ENCODE measurements at regions not wholly inside any gene's neighbourhood (a gene's known extent, or its start where the extent isn't known, plus 50 kb on each side); places are given as distances from the start of the nearest gene placed in this dataset.
A peak's percentile ranks its signal among the peaks of the same experiment; 100 is the strongest.
"Not testable (repeated sequence)": the region's sequence is repeated elsewhere in the genome, so short reads cannot be mapped to it uniquely, and the experiment has no call there.

DNA sequence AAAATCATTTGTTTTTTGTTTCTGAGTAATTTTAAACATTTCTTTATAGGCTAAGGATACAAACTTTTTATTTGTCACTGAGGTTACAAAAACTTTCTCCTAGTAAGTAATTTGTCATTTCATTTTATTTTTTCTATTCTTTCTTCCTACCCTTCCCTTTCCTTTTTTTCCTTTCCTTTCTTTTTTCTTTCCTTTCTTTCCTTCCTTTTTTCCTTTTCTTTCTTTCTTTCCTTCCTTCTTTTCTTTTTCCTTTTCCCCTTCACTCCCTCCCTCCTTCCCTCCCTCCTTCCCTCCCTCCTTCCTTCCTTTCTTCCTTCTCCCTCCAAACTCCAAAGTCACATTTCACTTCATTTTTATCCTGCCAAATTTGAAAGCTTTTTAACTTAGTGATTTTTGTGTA, 115.1 kb upstream of the FAN1 start:
- peaks cover 0 to 4% (median 0%) of the 10 kb centered on the region in 4 donors for H3K4me1 ChIP-seq
- TF ChIP-seq, protein P1, sequence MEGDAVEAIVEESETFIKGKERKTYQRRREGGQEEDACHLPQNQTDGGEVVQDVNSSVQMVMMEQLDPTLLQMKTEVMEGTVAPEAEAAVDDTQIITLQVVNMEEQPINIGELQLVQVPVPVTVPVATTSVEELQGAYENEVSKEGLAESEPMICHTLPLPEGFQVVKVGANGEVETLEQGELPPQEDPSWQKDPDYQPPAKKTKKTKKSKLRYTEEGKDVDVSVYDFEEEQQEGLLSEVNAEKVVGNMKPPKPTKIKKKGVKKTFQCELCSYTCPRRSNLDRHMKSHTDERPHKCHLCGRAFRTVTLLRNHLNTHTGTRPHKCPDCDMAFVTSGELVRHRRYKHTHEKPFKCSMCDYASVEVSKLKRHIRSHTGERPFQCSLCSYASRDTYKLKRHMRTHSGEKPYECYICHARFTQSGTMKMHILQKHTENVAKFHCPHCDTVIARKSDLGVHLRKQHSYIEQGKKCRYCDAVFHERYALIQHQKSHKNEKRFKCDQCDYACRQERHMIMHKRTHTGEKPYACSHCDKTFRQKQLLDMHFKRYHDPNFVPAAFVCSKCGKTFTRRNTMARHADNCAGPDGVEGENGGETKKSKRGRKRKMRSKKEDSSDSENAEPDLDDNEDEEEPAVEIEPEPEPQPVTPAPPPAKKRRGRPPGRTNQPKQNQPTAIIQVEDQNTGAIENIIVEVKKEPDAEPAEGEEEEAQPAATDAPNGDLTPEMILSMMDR (IDR thresholded peaks at IDR 0.05) = no peak
- TF ChIP-seq POLR2AphosphoS5 (IDR thresholded peaks at IDR 0.05) (no peak), EP300 (IDR thresholded peaks at IDR 0.05) (no peak), POLR2A (IDR thresholded peaks at IDR 0.05) (no peak)
- H3K4me3 ChIP-seq = no peak overlapping the region
- H3K36me3 ChIP-seq = no peaks in the 10 kb centered on the region
- no peak for DNase-seq
- H3K27me3 ChIP-seq = peaks cover 0 to 7% (median 0%) of the 10 kb centered on the region in 3 donors
- no peak overlapping the region for H3K27ac ChIP-seq
- intact Hi-C loops (cut with DNase I; ENCODE audit: low total_unique reads) = no loop called here
- no peaks in the 10 kb centered on the region for H3K9me3 ChIP-seq

DNA sequence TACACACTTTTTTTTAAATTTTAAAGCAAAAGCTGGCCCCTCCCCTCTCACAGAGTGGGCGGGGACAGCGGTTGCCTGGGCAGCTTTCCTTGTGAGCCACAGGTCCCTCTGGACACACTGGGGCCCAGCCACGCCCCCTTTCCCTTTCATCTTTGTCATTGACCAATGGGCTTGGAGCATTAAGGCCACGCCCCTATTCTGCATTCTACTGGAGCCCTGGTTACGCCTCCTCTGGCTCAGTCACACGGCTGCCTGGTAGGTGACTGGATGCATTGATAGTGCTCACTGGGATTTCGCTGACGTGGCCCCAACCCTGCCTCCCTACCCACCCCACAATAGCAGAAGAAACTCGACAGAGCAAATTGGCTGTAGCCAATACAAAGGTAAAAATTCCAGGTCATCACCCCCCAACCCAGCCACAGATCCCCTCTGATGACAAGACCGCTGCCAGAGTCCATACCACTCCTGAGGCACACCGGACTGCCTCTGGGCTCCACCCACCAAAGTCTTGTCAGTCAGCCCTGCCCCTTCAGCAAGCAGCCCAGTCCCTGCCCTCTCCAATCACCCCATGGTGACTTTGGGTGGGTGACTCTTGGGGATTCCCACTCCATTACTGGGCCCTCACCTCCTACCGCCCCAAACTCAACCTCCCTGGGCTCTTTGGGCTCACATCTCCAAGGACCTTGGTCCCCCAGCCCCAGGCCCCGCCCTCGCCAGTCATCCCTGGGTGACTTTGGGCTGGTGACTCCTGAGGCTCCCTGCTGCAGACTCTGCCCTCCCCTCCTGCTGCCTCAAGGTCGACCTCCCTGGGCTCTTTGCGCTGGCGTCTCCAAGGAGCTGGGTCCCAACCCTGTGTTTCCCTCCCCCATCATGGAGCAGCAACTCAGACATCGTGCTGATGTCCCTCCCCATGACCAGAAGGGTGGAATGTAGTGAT, 112.2 kb upstream of the FAN1 start:
- H3K4me1 ChIP-seq = peaks cover 0 to 4% (median 0%) of the 10 kb centered on the region in 4 donors
- no peak overlapping the region for H3K27ac ChIP-seq
- intact Hi-C loops (cut with DNase I; ENCODE audit: low total_unique reads) = no loop called here
- peaks cover 0 to 7% (median 0%) of the 10 kb centered on the region in 3 donors for H3K27me3 ChIP-seq
- DNase-seq = no peak
- no peak overlapping the region for H3K4me3 ChIP-seq
- no peak for TF ChIP-seq POLR2A (IDR thresholded peaks at IDR 0.05)
- TF ChIP-seq, protein P1 (IDR thresholded peaks at IDR 0.05) = no peak
- TF ChIP-seq EP300 (IDR thresholded peaks at IDR 0.05) = no peak
- TF ChIP-seq POLR2AphosphoS5 (IDR thresholded peaks at IDR 0.05) = no peak
- no peaks in the 10 kb centered on the region for H3K36me3 ChIP-seq
- no peaks in the 10 kb centered on the region for H3K9me3 ChIP-seq
- 88 to 92% (median 91%) methylated on average over 18 of the region's 18 CpGs for WGBS, 5 donors

DNA sequence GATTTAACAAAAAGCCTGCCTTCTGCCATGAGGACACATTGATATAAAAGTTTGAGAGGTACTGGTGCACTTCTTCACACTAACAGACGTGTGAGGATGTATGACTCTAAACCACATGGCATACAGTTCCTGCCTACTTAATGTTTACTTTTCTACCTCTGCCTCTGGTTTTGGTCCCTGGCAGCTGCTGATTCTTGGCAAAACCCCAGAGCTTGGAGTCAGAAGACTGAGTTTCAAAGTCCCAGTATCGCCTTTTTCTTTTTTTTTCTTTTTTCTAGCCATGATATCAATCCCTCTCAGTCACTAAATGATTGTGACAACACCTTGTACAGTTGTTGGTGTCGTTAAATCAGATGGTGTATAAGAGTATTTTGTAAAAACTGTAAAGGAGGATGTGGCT, 110.9 kb upstream of the FAN1 start:
- peak; percentile 23 to 70 for DNase-seq
- H3K4me1 ChIP-seq; intact Hi-C loops (cut with DNase I; ENCODE audit: low total_unique reads); H3K27ac ChIP-seq; H3K4me3 ChIP-seq; H3K36me3 ChIP-seq; H3K9me3 ChIP-seq: not testable (repeated sequence)
- peaks cover 0 to 11% (median 0%) of the 10 kb centered on the region in 3 donors for H3K27me3 ChIP-seq
- WGBS, 5 donors = 16 to 26% (median 20%) methylated on average over 3 of the region's 3 CpGs

DNA sequence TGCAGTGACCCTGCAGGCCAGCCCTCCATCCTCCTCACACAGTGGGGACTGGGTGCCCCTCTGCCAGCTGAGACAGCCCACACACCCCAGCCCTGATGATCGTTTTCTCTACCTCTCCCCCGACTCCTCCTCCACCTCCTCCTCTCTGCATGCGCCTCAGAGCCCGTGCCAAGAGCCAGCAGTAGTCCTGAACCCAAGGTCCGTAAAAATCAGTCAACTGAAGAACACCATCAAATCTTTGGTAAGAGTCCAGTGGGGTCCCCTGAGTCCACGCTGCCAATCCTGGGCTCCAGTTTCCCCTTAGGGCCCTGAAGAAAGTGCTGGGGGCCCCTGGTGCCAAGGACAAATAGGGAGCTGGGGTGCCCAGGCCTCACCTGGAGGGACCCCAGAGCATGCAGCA, 109.3 kb upstream of the FAN1 start:
- no peak for DNase-seq
- intact Hi-C loops (cut with DNase I; ENCODE audit: low total_unique reads) = no loop called here
- 79 to 91% (median 88%) methylated on average over 6 of the region's 6 CpGs for WGBS, 5 donors
- Histone ChIP-seq H3K27me3 (peaks cover 0 to 14% (median 0%) of the 10 kb centered on the region in 3 donors), H3K9me3 (no peaks in the 10 kb centered on the region), H3K27ac (no peak overlapping the region), H3K36me3 (no peaks in the 10 kb centered on the region), H3K4me1 (peaks cover 0 to 4% (median 0%) of the 10 kb centered on the region in 4 donors), H3K4me3 (no peak overlapping the region)
- no peak for TF ChIP-seq EP300 (IDR thresholded peaks at IDR 0.05)
- TF ChIP-seq POLR2AphosphoS5 (IDR thresholded peaks at IDR 0.05) = no peak
- no peak for TF ChIP-seq POLR2A (IDR thresholded peaks at IDR 0.05)
- TF ChIP-seq, protein P1 (IDR thresholded peaks at IDR 0.05) = no peak

DNA sequence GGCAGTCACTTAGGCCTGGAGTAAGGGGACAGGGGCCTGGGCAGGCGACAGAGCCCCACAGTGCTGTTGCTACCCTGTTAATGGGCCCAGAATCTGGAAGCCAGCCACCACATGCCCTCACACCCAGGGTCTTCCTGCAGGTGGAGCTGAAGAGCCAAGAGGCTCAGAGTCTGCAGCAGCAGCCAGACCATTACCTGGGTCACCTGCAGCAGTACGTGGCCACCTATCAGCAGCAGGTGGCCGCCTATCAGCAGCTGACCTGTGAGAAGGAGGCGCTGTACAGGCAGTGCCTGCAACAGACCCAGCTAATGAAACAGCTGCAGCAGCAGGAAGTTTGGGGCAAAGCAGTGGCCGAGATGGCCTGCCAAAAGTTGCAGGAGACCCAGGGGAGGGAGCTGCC, 104.2 kb upstream of the FAN1 start:
- H3K27ac ChIP-seq; H3K27me3 ChIP-seq; H3K9me3 ChIP-seq; H3K4me1 ChIP-seq; H3K4me3 ChIP-seq; intact Hi-C loops (cut with DNase I; ENCODE audit: low total_unique reads); H3K36me3 ChIP-seq: not testable (repeated sequence)
- DNase-seq = peak; percentile 31 to 75
- WGBS, 5 donors = 25 to 60% (median 31%) methylated on average over 1 to 4 of the region's 5 CpGs
- peak in 1 of 3 donors; percentile 26 for TF ChIP-seq POLR2AphosphoS5 (IDR thresholded peaks at IDR 0.05)
- TF ChIP-seq, protein P1 (IDR thresholded peaks at IDR 0.05) = peak in 4 of 7 experiments; percentile 11 to 69 (median 31)

DNA sequence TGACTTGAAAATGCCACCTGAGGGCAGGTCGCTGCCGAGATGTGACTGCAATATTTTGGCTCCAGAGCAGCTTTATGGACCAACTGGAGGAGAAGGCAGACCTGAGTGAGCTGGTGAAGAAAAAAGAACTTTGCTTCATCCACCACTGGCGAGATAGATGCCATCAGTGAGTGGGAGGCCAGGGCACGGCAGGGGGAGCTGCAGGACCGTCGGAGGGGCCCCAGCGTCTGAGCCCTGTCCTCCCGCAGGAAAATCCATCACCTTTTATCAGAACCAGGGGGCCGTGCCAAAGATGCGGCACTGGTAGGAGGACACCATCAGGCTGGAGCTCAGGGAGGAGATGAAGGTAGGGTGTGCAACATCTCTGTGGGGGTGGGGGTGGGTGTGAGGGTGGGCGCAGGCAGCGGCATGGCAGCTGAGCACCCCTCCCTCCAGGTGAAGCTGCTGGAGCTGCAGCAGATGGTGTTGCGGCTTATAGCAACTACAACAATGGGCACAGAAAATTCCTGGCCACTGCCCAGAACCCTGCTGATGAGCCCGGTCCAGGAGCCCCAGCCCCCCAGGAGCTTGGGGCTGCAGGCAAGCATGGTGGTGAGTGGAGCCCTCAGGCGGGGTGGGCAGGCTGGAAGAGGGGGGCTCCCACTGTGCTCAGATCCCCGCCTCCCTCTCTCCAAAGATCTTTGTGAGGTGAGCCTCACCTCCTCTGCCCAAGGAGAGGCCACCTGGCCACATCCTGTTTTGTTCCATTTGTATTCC, 102.4 kb upstream of the FAN1 start:
- H3K36me3 ChIP-seq; intact Hi-C loops (cut with DNase I; ENCODE audit: low total_unique reads); H3K9me3 ChIP-seq; H3K27ac ChIP-seq; H3K4me3 ChIP-seq; DNase-seq; H3K4me1 ChIP-seq; H3K27me3 ChIP-seq: not testable (repeated sequence)
- WGBS, 5 donors = 35 to 56% (median 53%) methylated on average over 12 to 16 of the region's 16 CpGs

DNA sequence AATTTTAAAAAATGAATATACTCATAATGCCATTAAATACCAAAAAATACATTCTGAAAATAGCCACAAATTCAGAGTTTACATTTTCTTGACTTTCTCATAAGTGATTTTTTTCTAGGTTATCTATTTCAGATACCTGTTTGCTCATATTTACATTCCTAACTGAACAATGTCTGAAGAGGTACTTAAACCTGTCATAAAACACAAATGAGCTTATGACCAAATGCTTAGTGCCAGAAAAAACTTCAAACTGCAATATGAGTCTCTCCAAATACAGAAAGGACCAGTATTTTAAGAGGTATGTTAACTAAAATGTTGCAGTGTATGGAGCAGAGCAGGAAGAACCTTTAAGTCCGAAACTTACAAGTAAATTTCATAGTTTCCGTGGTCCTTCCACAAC, 101.7 kb upstream of the FAN1 start:
- H3K4me3 ChIP-seq; H3K27me3 ChIP-seq; H3K4me1 ChIP-seq; DNase-seq; intact Hi-C loops (cut with DNase I; ENCODE audit: low total_unique reads); H3K9me3 ChIP-seq; H3K36me3 ChIP-seq; H3K27ac ChIP-seq: not testable (repeated sequence)
- 86 to 94% (median 92%) methylated on average over 2 of the region's 2 CpGs for WGBS, 5 donors

Measured in stomach (tissue), 8 donors.